GM12878 (cell line): ENCODE measurements at regions not wholly inside any gene's neighbourhood (a gene's known extent, or its start where the extent isn't known, plus 50 kb on each side); places are given as distances from the start of the nearest gene placed in this dataset.

Source experiments
- BCL11A ChIP-seq: IDR thresholded peaks from 2 replicates; pipeline ENCODE4 v1.6.1; 2011; ENCODE audit warnings: low read depth, low read length
- CREM ChIP-seq: IDR thresholded peaks from 2 replicates; pipeline ENCODE4 v1.6.1; 2014; ENCODE audit warnings: antibody characterized with exemption, low read depth
- GABPA ChIP-seq: IDR thresholded peaks from 2 replicates; pipeline ENCODE4 v1.6.1; 2014; ENCODE audit warnings: antibody characterized with exemption, low read depth, mild to moderate bottlenecking, inconsistent platforms
- MEF2B ChIP-seq: fragments of 450-650 bp; IDR thresholded peaks from 2 replicates; pipeline ENCODE4 v1.6.1; 2018; ENCODE audit warnings: mild to moderate bottlenecking, moderate library complexity; ENCODE audit not compliant: partially characterized antibody, poor library complexity, severe bottlenecking
- MTA3 ChIP-seq: IDR thresholded peaks from 2 replicates; pipeline ENCODE4 v1.6.1; 2012; ENCODE audit warnings: low read length, inconsistent platforms, borderline replicate concordance
- NFYB ChIP-seq: IDR thresholded peaks from 2 replicates; pipeline ENCODE4 v1.6.1; 2011; ENCODE audit warnings: low read depth, mild to moderate bottlenecking, low read length, improper control_type of control experiment, moderate library complexity; ENCODE audit not compliant: insufficient read depth
- SPI1 ChIP-seq: IDR thresholded peaks from 2 replicates; pipeline ENCODE4 v1.6.1; 2011; ENCODE audit warnings: low read depth, mild to moderate bottlenecking, low read length, moderate library complexity, borderline replicate concordance; ENCODE audit not compliant: insufficient read depth
- SUPT20H ChIP-seq: IDR thresholded peaks from 2 replicates; pipeline ENCODE4 v1.6.1; 2011; ENCODE audit warnings: low read depth, mild to moderate bottlenecking, low read length, moderate library complexity, borderline replicate concordance; ENCODE audit not compliant: control insufficient read depth
- TBL1XR1 ChIP-seq: IDR thresholded peaks from 2 replicates; pipeline ENCODE4 v1.6.1; 2012; ENCODE audit warnings: low read depth, low read length, improper control_type of control experiment
- ZNF217 ChIP-seq: fragments of 450-650 bp; IDR thresholded peaks from 2 replicates; pipeline ENCODE4 v1.6.1; 2017; ENCODE audit warnings: antibody characterized with exemption, mild to moderate bottlenecking
- TF ChIP-seq, protein P1 (sequence below): IDR thresholded peaks from 2 replicates; pipeline ENCODE4 v1.6.1; 2012; ENCODE audit warnings: low read length, inconsistent platforms
- TF ChIP-seq, protein P2 (sequence below): fragments of 450-650 bp; IDR thresholded peaks from 2 replicates; pipeline ENCODE4 v1.6.1; 2016; ENCODE audit warnings: mild to moderate bottlenecking
- TF ChIP-seq, protein P3 (sequence below): fragments of 150-350 bp; IDR thresholded peaks from 2 replicates; pipeline ENCODE4 v1.6.1; 2016; ENCODE audit warnings: low read depth, low read length
- TF ChIP-seq, protein P4 (sequence below): fragments of 450-650 bp; IDR thresholded peaks from 2 replicates; pipeline ENCODE4 v1.6.1; 2017; ENCODE audit warnings: mild to moderate bottlenecking, moderate library complexity
- TF ChIP-seq, protein P5 (sequence below): IDR thresholded peaks from 2 replicates; pipeline ENCODE4 v1.6.1; 2012; ENCODE audit warnings: mild to moderate bottlenecking, low read depth, low read length

DNA sequence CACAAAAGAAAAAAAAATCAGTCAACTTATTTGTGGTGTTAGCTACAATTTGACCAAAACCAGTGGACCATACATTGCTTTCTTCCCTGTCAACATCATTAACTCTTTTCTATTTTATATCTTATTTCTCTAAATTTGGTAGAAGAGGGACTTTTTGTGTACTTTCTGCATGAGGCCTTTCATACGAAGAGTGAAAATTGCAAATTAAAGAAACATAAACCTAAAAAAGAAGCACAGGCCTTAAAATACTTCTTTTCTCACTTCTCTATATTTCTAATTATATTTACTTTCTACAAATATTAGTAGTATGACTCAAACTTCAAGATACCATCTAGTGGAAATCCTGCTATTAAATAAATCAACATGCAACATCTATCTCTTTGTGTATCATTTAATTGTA is 1073.4 kb upstream of the ZEB2 start (continued):
- TF ChIP-seq, protein P1, sequence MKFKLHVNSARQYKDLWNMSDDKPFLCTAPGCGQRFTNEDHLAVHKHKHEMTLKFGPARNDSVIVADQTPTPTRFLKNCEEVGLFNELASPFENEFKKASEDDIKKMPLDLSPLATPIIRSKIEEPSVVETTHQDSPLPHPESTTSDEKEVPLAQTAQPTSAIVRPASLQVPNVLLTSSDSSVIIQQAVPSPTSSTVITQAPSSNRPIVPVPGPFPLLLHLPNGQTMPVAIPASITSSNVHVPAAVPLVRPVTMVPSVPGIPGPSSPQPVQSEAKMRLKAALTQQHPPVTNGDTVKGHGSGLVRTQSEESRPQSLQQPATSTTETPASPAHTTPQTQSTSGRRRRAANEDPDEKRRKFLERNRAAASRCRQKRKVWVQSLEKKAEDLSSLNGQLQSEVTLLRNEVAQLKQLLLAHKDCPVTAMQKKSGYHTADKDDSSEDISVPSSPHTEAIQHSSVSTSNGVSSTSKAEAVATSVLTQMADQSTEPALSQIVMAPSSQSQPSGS: peak; percentile 80
- TF ChIP-seq TBL1XR1: peak; percentile 95; the same call in 1 of the 2 replicates
- no peak for TF ChIP-seq SUPT20H
- TF ChIP-seq ZNF217: peak; percentile 70; the same call in 1 of the 2 replicates
- TF ChIP-seq, protein P2, sequence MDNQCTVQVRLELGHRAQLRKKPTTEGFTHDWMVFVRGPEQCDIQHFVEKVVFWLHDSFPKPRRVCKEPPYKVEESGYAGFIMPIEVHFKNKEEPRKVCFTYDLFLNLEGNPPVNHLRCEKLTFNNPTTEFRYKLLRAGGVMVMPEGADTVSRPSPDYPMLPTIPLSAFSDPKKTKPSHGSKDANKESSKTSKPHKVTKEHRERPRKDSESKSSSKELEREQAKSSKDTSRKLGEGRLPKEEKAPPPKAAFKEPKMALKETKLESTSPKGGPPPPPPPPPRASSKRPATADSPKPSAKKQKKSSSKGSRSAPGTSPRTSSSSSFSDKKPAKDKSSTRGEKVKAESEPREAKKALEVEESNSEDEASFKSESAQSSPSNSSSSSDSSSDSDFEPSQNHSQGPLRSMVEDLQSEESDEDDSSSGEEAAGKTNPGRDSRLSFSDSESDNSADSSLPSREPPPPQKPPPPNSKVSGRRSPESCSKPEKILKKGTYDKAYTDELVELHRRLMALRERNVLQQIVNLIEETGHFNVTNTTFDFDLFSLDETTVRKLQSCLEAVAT: no peak
- no peak for TF ChIP-seq NFYB
- TF ChIP-seq, protein P3, sequence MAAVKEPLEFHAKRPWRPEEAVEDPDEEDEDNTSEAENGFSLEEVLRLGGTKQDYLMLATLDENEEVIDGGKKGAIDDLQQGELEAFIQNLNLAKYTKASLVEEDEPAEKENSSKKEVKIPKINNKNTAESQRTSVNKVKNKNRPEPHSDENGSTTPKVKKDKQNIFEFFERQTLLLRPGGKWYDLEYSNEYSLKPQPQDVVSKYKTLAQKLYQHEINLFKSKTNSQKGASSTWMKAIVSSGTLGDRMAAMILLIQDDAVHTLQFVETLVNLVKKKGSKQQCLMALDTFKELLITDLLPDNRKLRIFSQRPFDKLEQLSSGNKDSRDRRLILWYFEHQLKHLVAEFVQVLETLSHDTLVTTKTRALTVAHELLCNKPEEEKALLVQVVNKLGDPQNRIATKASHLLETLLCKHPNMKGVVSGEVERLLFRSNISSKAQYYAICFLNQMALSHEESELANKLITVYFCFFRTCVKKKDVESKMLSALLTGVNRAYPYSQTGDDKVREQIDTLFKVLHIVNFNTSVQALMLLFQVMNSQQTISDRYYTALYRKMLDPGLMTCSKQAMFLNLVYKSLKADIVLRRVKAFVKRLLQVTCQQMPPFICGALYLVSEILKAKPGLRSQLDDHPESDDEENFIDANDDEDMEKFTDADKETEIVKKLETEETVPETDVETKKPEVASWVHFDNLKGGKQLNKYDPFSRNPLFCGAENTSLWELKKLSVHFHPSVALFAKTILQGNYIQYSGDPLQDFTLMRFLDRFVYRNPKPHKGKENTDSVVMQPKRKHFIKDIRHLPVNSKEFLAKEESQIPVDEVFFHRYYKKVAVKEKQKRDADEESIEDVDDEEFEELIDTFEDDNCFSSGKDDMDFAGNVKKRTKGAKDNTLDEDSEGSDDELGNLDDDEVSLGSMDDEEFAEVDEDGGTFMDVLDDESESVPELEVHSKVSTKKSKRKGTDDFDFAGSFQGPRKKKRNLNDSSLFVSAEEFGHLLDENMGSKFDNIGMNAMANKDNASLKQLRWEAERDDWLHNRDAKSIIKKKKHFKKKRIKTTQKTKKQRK: no peak
- 0 out of 2 replicates have a peak, but pooled peaks have one; percentile 35 for TF ChIP-seq BCL11A
- TF ChIP-seq SPI1: 0 out of 2 replicates have a peak, but pooled peaks have one; percentile 41
- 0 out of 2 replicates have a peak, but pooled peaks have one; percentile 28 for TF ChIP-seq GABPA
- TF ChIP-seq, protein P4, sequence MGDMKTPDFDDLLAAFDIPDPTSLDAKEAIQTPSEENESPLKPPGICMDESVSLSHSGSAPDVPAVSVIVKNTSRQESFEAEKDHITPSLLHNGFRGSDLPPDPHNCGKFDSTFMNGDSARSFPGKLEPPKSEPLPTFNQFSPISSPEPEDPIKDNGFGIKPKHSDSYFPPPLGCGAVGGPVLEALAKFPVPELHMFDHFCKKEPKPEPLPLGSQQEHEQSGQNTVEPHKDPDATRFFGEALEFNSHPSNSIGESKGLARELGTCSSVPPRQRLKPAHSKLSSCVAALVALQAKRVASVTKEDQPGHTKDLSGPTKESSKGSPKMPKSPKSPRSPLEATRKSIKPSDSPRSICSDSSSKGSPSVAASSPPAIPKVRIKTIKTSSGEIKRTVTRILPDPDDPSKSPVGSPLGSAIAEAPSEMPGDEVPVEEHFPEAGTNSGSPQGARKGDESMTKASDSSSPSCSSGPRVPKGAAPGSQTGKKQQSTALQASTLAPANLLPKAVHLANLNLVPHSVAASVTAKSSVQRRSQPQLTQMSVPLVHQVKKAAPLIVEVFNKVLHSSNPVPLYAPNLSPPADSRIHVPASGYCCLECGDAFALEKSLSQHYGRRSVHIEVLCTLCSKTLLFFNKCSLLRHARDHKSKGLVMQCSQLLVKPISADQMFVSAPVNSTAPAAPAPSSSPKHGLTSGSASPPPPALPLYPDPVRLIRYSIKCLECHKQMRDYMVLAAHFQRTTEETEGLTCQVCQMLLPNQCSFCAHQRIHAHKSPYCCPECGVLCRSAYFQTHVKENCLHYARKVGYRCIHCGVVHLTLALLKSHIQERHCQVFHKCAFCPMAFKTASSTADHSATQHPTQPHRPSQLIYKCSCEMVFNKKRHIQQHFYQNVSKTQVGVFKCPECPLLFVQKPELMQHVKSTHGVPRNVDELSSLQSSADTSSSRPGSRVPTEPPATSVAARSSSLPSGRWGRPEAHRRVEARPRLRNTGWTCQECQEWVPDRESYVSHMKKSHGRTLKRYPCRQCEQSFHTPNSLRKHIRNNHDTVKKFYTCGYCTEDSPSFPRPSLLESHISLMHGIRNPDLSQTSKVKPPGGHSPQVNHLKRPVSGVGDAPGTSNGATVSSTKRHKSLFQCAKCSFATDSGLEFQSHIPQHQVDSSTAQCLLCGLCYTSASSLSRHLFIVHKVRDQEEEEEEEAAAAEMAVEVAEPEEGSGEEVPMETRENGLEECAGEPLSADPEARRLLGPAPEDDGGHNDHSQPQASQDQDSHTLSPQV: no peak
- peak; percentile 64; the same call in 1 of the 2 replicates for TF ChIP-seq MTA3
- TF ChIP-seq MEF2B: peak; percentile 95
- peak; percentile 44; the same call in 1 of the 2 replicates for TF ChIP-seq CREM
- TF ChIP-seq, protein P5, sequence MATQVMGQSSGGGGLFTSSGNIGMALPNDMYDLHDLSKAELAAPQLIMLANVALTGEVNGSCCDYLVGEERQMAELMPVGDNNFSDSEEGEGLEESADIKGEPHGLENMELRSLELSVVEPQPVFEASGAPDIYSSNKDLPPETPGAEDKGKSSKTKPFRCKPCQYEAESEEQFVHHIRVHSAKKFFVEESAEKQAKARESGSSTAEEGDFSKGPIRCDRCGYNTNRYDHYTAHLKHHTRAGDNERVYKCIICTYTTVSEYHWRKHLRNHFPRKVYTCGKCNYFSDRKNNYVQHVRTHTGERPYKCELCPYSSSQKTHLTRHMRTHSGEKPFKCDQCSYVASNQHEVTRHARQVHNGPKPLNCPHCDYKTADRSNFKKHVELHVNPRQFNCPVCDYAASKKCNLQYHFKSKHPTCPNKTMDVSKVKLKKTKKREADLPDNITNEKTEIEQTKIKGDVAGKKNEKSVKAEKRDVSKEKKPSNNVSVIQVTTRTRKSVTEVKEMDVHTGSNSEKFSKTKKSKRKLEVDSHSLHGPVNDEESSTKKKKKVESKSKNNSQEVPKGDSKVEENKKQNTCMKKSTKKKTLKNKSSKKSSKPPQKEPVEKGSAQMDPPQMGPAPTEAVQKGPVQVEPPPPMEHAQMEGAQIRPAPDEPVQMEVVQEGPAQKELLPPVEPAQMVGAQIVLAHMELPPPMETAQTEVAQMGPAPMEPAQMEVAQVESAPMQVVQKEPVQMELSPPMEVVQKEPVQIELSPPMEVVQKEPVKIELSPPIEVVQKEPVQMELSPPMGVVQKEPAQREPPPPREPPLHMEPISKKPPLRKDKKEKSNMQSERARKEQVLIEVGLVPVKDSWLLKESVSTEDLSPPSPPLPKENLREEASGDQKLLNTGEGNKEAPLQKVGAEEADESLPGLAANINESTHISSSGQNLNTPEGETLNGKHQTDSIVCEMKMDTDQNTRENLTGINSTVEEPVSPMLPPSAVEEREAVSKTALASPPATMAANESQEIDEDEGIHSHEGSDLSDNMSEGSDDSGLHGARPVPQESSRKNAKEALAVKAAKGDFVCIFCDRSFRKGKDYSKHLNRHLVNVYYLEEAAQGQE: 0 out of 2 replicates have a peak, but pooled peaks have one; percentile 17
